Fibroblast of the aortic adventitia (primary cell): ENCODE measurements at regions not wholly inside any gene's neighbourhood (a gene's known extent, or its start where the extent isn't known, plus 50 kb on each side); places are given as distances from the start of the nearest gene placed in this dataset.
"Not testable (repeated sequence)": the region's sequence is repeated elsewhere in the genome, so short reads cannot be mapped to it uniquely, and the experiment has no call there.

Experiments
- DNase-seq: peaks from one replicate; pipeline ENCODE4 v3.0.0-alpha.2; 2010; ENCODE audit warnings: low read depth
- H3K4me3 ChIP-seq: 2 replicates; pipeline ENCODE4 v1.5.1; 2011; ENCODE audit warnings: low read depth, mild to moderate bottlenecking, control low read depth, low read length, moderate library complexity
- CTCF ChIP-seq: IDR thresholded peaks from 2 replicates; pipeline ENCODE4 v1.5.1; 2011; ENCODE audit warnings: mild to moderate bottlenecking, low read length, control low read depth, inconsistent platforms; ENCODE audit not compliant: insufficient read depth

GRCh38 chr12:67890726-67891258, 98.5 kb upstream of the IFNG-AS1 start:
- no peak overlapping the region for H3K4me3 ChIP-seq
- no peak for DNase-seq
- no peak for TF ChIP-seq CTCF

- TF ChIP-seq CTCF = no peak
- DNase-seq = no peak
- no peak overlapping the region for H3K4me3 ChIP-seq
Measured at GRCh38 chr12:67891596-67891995, 97.7 kb upstream of the IFNG-AS1 start.

GRCh38 chr12:67892259-67893021, 96.8 kb upstream of the IFNG-AS1 start:
- H3K4me3 ChIP-seq = no peak overlapping the region
- no peak for DNase-seq
- TF ChIP-seq CTCF = no peak

- no peak overlapping the region for H3K4me3 ChIP-seq
- no peak for DNase-seq
- TF ChIP-seq CTCF = no peak
Measured at GRCh38 chr12:67893022-67893580, 96.1 kb upstream of the IFNG-AS1 start.

- not testable (repeated sequence) for DNase-seq, H3K4me3 ChIP-seq
Measured at GRCh38 chr12:67900418-67900817, 88.8 kb upstream of the IFNG-AS1 start.

GRCh38 chr12:67909091-67909531, 80.1 kb upstream of the IFNG-AS1 start:
- H3K4me3 ChIP-seq = no peak overlapping the region
- no peak for TF ChIP-seq CTCF
- DNase-seq = peak; percentile 45

GRCh38 chr12:67909681-67910080, 79.6 kb upstream of the IFNG-AS1 start:
- H3K4me3 ChIP-seq = no peak overlapping the region
- TF ChIP-seq CTCF = no peak
- DNase-seq = no peak
